ENCODE measurements at regions not wholly inside any gene's neighbourhood (a gene's known extent, or its start where the extent isn't known, plus 50 kb on each side); places are given as distances from the start of the nearest gene placed in this dataset.

DNA sequence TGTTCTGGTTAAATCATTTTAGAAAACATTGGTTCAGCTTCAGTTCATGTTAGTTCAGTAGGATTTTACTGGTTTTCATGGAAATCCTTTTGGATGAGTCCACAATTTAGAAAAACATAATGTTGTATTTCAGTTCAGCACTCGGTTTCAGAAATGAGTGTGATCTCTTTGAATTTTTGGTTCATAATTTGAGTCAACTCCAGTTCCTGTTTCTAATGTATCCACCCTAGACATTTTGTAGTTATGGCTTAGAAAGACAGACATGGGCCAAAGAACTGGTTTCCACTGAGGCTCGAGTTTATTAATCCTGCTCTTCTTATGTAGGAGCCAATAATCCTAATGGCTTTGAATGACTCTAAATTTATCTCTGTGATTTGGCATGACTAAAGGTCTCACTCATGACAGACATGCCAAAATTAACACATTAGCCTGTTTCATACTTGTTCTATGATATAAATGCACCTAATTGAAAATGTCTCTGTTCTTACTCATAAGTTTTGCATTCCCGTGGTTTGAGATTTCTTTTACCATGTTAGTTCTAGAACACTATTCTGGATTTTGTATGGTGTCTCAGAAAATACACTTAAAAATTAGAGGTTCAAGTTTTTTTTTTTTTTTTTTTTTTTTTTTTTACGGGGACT lies 82.3 kb upstream of the SPRED2 start:
- H3K4me1 ChIP-seq (ENCODE audit: control insufficient read depth, insufficient read depth, low read length) = no peaks in the 10 kb centered on the region
- no TSS peak for BruUV-seq (replicated peaks)
- no peak overlapping the region for H3K27ac ChIP-seq (ENCODE audit: low read length)
- in situ Hi-C loops (cut with HindIII; ENCODE audit: low pct_unique_long_range_greater_than_20kb, low sequenced_read_pairs) (no loop called here), intact Hi-C loops (cut with micrococcal nuclease; ENCODE audit: unreplicated experiment) (no loop called here)
- POLR2A ChIA-PET = no interaction called here
- DNase-seq (ENCODE audit: low read depth, low spot score) = no peak
- TF ChIP-seq, protein P1, sequence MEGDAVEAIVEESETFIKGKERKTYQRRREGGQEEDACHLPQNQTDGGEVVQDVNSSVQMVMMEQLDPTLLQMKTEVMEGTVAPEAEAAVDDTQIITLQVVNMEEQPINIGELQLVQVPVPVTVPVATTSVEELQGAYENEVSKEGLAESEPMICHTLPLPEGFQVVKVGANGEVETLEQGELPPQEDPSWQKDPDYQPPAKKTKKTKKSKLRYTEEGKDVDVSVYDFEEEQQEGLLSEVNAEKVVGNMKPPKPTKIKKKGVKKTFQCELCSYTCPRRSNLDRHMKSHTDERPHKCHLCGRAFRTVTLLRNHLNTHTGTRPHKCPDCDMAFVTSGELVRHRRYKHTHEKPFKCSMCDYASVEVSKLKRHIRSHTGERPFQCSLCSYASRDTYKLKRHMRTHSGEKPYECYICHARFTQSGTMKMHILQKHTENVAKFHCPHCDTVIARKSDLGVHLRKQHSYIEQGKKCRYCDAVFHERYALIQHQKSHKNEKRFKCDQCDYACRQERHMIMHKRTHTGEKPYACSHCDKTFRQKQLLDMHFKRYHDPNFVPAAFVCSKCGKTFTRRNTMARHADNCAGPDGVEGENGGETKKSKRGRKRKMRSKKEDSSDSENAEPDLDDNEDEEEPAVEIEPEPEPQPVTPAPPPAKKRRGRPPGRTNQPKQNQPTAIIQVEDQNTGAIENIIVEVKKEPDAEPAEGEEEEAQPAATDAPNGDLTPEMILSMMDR (IDR thresholded peaks at IDR 0.05) = no peak
- TF ChIP-seq POLR2AphosphoS5 (IDR thresholded peaks at IDR 0.05; ENCODE audit: low read depth, low read length) (no peak), TCF7L2 (IDR thresholded peaks at IDR 0.05; ENCODE audit: low read depth, low read length) (no peak), SIN3A (IDR thresholded peaks at IDR 0.05; ENCODE audit: borderline replicate concordance, insufficient read depth, low read depth, low read length) (no peak), REST (IDR thresholded peaks at IDR 0.05; ENCODE audit: insufficient read depth in 1 of 2, low read depth in 2 of 2, low read length in 1 of 2) (no peak)
- H3K4me3 ChIP-seq (ENCODE audit: low read depth in 2 of 2, low read length in 2 of 2) = no peak overlapping the region
- H3K9me3 ChIP-seq (ENCODE audit: control insufficient read depth, insufficient read depth, low read depth, low read length) = no peaks in the 10 kb centered on the region
- H3K27me3 ChIP-seq (ENCODE audit: control insufficient read depth, insufficient read depth, low read length) = no peaks in the 10 kb centered on the region
- ATAC-seq = no peak
- CTCF ChIA-PET = no interaction called here
- H3K36me3 ChIP-seq (ENCODE audit: control insufficient read depth, insufficient read depth, low read length) = no peaks in the 10 kb centered on the region

DNA sequence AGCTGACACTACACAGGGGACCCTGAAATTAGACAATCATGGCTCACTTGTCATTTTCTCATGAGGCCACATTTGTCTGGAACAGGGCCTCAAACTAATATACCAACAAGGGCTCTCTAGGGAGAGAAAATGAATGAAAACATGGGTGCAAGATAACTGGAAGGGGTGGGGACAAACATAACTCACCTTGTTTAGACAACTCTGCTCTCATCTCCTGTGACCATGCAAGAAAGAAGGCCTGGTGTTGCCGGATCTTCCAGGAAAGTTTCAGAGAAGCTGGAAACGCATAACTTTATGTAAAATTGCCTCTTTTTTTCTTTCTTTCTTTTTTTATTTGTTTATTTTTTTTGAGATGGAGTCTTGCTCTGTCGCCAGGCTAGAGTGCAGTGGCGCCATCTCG lies 80.4 kb upstream of the SPRED2 start:
- H3K36me3 ChIP-seq (ENCODE audit: control insufficient read depth, insufficient read depth, low read length) = no peaks in the 10 kb centered on the region
- DNase-seq (ENCODE audit: low read depth, low spot score) (no peak), ATAC-seq (no peak)
- no peaks in the 10 kb centered on the region for H3K4me1 ChIP-seq (ENCODE audit: control insufficient read depth, insufficient read depth, low read length)
- intact Hi-C loops (cut with micrococcal nuclease; ENCODE audit: unreplicated experiment) (no loop called here), in situ Hi-C loops (cut with HindIII; ENCODE audit: low pct_unique_long_range_greater_than_20kb, low sequenced_read_pairs) (no loop called here)
- no peaks in the 10 kb centered on the region for H3K9me3 ChIP-seq (ENCODE audit: control insufficient read depth, insufficient read depth, low read depth, low read length)
- TF ChIP-seq SIN3A (IDR thresholded peaks at IDR 0.05; ENCODE audit: borderline replicate concordance, insufficient read depth, low read depth, low read length) (no peak), TCF7L2 (IDR thresholded peaks at IDR 0.05; ENCODE audit: low read depth, low read length) (no peak), REST (IDR thresholded peaks at IDR 0.05; ENCODE audit: insufficient read depth in 1 of 2, low read depth in 2 of 2, low read length in 1 of 2) (no peak), POLR2AphosphoS5 (IDR thresholded peaks at IDR 0.05; ENCODE audit: low read depth, low read length) (no peak)
- TF ChIP-seq, protein P1 (IDR thresholded peaks at IDR 0.05) = no peak
- BruUV-seq (replicated peaks) = no TSS peak
- no peaks in the 10 kb centered on the region for H3K27me3 ChIP-seq (ENCODE audit: control insufficient read depth, insufficient read depth, low read length)
- CTCF ChIA-PET = interaction anchor here (0.6 kb wide), 1 partner anchor 32 kb away, joined by 3 read pairs; no protein-coding TSS in a partner anchor
- POLR2A ChIA-PET = no interaction called here
- H3K4me3 ChIP-seq (ENCODE audit: low read depth in 2 of 2, low read length in 2 of 2) = no peak overlapping the region
- no peak overlapping the region for H3K27ac ChIP-seq (ENCODE audit: low read length)

Data from Panc1 (cell line).